Glomerular endothelial cell (primary cell): ENCODE measurements at regions not wholly inside any gene's neighbourhood (a gene's known extent, or its start where the extent isn't known, plus 50 kb on each side); places are given as distances from the start of the nearest gene placed in this dataset.

Experiments used
- DNase-seq: peaks from one replicate; pipeline ENCODE4 v3.0.0-alpha.2; 2011; ENCODE audit warnings: low read depth, low spot score; ENCODE audit errors: extremely low read depth

DNA sequence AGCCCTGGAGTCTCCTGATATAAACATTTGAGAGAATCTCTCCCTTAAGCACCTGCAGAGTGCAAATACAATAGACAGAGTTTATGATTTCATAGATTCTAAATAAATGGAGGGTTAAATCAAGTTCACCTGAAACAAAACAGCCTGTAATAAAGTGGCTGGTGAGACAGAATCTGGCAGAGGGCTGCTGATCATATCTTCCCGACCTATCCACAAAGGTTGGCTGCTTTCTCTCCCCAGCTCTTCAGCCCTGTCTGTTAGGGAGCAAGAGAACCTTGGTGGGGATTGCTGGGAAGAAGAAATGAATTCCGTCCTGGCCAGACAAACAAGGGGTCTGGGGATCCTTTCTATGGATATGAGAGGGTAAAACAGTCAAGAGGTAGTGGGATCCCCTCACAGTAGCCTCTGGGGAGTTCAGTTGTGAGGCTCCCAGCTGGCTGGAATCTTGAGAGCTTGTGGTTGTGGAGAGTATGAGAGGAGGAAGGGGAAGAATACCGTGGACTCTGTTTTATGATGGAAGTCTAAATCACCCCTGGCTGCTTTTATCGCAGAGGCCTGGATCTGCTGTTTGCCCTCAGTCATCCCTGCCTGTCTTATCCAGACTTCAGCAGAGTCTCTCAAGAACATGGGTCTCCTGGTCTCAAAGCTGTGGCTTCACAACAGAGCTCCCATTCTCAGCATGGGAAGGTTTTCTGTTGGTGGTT, 451.3 kb downstream of the NTRK3 start:
- no peak for DNase-seq

DNA sequence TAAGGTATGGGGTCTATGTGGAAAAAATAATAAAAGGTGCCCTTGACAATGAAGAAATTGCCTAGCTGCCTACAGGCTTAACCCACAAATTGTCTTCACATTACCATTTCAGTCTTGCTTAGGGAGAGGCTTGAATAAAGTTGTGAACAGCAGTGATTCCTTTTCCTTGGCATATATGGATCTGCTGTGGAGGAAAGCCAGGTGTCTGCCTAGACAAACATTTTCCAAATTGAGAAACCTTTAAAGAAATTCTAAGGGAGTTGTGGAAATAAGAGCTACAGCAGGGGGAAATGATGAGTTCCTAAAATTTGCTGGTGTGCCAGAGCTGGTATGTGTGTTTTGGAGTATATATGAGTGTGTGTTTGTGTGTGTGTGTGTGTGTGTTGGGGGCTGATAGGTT, 452.1 kb downstream of the NTRK3 start:
- no peak for DNase-seq

DNA sequence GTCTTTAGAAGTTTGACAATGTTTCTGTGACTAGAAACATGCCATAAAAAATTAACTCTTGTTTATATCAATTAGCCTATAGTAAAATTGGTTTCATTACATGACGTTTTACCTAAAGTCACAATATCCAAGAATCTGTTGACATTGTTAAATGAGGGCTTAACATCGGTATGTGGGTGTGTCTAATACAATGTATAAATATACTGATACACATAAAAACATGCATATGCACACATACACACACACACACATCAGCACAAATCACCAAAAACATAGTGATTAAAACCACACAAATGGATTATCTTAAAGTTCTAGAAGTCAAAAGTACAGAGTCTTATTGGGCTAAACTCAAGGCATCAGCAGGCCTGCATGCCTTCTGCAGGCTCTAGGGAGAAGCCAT, 456.7 kb downstream of the NTRK3 start:
- no peak for DNase-seq

DNA sequence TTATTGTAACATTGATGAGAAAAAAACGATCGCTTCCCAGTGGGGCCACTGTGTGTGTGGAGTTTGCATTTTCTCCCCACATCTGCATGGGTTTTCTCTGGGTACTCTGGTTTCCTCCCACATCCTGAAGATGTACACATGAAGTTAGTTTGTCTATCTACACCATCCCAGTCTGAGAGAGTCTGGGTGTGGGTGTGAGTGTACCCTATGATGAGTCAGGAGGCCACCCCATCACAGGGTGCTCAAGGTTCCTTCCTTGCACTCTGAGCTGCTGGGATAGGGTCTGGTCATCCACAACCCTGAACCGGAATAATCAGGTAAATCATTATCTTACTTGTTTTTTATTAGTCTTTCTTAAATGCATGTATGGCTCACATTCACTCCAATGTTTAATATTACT, 457.1 kb downstream of the NTRK3 start:
- no peak for DNase-seq

DNA sequence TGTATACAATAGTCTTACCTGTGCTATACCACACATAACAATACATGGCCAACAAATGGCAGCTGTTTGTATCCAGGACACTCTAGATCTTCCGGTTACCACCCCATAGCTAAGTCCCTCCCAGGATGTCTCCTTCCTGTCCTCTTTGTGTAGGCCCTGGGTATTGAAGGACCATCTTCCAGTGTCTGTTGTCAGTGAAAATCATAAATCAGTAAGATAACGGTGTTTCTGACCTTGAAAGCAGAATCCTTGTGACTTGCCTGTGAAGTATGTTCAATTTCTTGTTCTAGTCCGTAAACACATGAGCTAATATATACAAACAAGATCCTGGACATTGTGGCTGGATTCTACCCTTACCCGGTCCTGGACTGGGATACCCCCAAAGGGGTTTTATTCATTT, 462.8 kb downstream of the NTRK3 start:
- no peak for DNase-seq

DNA sequence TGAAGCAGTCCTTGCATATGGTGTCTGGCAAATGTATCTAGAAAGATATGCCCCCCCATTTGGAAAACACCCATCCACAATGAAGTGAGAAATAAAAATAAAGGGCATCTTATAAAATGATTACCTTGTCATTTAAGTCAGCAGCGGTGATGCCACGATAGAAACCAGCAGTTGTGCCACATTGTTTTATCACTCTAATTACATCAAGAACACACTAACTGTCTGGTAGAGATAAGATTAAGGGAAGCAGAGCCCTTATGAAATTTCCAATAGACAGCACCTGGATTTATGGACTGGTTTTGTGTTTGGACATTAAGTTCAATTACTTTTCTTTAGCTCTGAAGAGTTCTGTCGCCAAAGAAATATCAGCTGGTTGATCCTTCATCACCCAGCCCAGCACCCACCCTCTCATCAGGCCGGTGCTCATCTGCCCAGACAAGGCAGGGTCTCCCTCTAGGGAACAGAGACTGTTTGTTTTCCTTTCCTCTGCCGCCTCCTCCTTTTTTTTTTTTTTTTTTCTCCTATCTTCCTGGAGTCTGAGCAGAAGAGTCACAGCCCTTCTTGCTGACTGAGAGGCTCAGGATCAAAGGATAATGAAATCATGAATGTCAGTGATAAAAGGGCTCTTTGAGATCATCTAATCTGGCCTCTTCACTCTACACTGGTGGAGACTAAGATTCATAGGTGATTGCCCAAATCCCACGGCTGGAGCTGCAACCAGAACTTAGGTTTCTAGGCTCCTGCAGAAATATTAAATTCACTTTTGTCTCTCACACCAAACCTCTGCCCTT, 464.1 kb downstream of the NTRK3 start:
- DNase-seq: no peak

DNA sequence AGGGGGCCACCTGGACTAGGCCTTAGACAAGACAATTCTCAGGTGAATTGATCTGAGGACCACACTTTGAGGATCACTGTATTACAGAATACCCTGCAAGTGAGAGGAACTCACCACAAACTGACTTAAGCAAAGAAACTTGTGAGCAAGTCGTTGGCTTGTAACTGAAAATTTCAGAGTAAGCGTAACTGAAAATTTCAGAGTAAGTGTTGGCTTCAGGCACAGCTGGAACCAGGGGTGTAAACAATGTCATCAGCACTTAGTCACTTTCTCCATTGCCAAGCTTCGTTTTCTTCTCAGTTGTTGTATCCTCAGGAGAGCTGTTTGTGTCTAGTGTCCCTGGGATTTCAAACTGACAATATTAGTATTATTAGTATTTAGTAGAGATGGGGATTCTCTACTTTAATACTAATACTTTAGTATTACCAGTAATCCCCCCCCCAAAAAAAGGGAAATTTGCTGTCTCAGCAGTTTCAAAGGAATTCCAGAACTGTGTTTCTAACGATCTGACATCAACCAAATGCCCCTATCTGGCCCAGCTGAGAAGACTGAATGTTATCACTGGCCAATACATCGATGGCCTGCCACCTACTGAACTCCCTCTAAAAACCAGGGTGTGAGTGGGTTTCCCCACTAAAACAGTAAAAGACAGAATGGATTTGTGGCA, 474.4 kb downstream of the NTRK3 start:
- no peak for DNase-seq

DNA sequence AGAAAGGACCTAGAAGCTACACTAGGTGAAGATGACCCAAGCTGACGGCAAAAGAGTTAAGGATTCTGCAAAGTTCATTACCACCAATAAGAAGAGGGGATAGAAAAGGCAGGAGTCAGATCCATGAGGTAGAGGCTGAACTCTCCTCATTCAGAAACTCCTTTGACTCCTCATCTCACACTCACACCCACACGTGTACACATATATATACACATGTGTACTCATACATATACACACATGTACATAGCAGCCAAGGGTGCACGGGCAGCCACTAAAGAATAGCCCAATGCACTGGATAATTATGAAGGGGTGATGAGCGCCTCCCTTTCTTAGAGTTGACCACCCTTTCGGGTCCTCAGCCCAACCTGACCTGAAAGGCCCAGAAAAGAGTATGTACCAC, 476.8 kb downstream of the NTRK3 start:
- no peak for DNase-seq

DNA sequence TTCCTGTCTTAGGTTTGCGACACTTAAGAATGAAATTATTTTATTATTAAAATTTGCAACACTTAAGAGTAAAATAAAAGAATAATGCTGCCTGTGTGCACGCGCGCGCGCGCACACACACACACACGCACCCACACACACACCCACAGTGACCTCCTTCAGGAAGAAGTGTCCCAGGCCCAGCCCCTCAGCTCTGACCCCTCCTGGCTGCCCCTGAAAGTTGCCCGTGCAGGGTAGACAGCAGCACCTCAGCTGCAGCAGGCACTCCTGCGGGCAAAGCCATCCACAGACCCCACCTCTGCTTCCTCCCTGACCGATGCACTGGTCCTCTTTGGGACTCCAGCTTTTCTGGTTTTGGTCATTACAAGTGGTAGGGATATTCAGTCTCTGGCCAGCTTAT, 478.2 kb downstream of the NTRK3 start:
- no peak for DNase-seq

DNA sequence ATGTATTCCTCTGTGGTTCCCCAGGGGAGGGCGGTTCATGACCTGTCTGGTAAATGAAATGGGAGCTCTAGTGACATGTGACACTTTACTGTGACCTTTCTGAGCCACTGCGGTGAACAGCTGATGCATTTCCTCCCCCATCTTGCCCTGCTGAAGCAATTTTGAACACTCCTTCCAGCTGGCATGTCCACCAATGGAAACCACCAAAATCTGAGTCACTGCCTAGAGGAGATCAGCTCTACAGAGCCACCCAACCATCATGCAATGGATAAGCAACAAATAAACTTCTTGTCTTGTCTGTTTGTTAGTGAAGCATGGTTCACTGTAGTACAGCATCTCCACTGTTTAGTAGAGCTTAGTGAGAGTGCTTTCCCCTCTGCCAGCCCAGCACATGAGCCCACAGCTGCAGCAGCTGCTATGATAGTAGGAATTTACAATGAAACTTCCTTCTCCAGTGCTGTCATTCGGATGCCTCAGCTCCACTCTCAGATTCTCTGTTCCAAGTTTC, 479.4 kb downstream of the NTRK3 start:
- no peak for DNase-seq

DNA sequence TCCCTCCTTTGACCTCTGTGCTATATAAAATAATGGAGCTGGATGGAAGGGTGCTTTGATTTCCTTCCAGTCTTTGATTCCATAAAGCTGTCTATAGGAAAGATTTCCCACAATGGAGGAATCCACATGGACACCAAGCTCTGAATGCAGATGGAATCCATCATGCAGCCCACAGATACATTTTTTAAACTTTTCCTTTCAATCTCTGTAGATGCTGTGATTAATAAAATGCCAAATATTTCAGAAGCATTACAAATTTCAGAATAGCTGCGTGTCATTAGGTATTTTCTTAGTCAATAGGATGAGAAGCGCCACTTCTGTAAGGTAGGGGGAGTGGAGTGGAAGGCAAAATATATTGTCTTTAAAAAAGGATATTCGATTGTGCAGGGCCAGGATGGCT, 489.0 kb downstream of the NTRK3 start:
- no peak for DNase-seq

DNA sequence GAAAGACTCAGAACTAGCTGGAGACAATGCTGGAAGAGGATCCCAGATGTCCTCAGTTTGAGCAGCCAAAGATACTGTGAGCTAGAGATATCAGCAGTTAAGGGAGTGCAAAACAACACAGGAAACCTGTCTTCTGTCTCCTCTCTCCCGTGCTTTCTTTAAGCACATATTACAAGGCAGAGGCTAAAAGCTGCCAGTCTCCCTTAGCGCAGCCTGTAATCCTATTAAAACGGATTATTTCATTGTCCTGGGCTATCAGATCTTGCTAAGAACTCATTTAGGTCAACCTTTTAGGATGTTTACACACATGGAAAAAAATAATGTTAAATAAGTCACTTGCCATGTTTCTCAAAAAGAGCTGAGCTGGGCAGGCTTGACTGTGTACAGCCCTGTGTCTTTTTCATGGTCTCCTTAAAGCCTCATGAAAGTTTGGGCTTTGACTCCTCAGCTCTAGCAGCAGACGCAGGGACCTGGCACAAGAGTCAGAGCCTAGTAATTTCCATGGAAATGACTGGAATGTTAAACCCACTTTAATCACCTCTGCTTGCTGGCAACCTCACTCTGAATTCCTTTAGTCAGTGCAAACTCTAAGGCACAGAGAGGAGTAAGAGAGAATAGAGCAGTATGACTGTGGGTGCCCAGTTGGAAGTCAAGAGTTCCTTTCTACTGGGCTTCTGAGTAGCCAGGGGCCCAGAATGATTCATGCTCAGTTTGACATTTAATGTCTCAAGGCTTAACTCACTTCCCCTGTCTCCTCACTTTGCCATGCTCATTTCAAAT, 491.9 kb downstream of the NTRK3 start:
- no peak for DNase-seq

DNA sequence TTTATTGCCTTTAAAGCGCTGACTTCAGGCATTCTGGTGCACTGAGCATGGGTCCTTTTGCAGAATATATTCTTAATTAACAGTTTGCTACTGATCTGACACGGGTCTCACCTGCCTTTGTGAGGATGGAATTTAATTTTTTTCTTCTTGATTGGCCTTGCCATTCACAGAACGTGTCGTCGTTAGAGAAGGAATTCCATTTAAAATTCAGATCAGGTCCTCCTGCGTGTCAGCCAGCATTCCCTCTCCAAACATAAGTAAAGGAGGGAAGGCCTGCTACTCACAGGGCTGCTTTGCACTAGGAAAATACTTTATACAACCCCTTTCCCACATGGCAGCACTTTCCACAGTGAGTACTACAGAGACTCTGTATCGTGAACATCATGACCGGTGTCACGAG, 492.7 kb downstream of the NTRK3 start:
- no peak for DNase-seq

DNA sequence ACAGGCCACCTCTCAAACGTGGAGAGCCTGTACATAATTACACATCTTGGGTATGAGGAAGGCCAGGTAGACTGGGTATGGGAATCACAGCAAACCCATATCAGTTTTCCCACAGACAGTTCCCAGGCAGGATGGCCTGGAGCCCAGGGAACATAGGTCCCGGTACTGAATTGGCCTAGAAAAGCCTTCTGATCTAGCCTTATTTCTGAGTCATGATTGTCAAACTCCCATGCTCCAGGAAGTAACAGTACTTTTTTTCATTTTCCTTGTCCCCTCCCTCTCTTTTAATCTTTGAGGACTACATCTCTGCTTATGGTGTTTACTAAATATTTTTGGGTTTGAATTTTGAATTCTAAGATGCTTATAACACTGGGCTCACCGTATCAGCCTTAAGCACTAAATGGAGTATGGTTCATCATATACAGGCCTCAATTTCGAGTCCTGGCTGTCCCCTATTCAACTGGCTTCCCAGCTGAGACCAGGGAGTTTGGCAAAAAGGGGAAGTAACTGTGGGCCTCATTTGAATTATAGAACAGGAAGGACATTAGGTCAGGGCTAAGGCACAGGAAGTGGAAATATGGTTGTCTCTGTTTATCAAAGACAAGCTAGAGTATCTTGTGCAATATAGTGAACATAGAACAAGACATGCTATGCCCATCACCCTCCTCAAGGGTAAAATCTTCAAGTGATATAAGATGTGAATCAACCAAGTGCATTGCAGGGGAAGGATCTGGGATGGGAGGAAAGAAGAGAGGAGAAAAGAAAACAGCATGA, 494.6 kb downstream of the NTRK3 start:
- DNase-seq: no peak

DNA sequence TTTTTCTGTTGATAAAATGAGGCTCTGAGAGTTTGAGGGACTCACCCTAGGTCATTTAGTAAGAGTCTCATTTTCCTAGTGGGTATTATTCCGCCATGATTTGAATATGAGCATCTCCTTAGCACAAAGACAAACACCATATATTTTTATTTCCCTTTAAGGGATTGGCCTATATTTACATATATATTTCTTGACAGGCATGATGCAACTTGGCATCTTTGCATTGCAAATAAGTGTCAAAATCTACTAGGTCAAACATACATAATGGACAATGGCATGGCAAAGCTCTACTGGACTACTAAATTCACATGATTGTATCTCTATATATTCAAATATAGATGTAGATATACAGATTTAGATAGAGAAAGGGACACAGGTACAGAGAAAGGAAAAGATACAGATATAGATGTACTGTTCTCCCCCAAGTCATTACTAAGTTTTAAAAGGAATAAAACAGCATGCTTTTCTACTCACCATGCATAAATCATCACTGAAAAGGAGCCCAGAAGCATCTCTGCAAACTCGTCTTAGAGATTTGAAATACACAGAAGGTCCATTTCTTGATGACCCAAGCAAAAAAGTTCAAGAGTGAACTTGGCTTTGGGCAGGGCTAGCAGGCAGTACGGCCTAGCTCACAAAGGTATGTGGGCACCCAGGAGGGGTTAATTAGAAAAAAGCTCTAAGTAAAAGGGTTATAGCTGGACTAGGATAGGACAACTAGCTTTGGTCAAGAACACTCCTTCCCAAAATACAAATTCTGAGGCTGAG, 495.8 kb downstream of the NTRK3 start:
- no peak for DNase-seq

DNA sequence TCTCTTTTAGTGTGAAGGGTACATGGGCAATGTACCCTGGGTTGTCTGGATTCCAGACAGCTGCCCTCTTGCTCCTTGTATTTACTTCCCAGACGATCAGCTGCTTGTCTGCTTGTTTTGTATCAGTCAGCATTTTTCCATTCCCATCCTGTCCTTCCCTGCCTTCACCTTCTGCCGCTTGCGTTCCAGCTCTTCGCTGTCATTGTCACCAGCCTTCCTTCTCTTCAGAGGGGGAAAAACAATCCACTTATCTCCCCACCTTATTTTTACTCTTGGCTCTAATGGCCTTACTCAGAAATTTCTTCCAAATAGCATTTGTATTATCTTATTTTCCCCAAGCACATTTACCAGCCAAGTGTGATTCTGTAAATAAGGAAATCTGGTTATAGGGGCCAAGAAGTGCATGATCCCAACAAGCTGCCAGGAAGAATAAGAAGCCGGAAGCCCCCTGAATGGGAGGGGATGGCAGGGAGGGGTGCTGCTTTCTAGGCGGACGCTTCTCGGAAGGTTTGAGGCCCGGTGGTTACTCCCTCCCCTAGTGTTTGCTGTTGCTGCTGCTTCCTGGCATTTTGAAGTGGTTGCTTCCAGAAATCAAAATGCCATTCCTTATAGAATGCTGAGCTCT, 497.6 kb downstream of the NTRK3 start:
- no peak for DNase-seq

DNA sequence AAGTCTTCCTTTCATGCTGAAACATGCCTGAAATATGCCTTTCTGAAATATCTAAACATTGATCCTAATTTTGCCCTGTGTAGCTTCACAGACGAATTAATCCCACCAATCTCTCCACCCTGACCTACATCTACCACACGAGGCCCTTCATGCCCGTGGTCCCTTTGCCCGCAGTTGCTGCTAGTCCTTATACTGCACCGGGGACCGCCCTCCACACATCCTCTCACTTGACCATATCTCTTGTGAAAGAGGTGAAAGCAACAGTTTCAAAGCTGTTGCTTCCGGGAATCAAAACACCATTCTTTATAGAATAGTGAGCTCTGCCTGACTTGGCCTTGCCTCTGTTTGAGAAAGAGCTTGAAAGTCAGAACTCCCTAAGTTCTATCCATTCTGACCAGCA, 499.5 kb downstream of the NTRK3 start:
- DNase-seq: no peak

DNA sequence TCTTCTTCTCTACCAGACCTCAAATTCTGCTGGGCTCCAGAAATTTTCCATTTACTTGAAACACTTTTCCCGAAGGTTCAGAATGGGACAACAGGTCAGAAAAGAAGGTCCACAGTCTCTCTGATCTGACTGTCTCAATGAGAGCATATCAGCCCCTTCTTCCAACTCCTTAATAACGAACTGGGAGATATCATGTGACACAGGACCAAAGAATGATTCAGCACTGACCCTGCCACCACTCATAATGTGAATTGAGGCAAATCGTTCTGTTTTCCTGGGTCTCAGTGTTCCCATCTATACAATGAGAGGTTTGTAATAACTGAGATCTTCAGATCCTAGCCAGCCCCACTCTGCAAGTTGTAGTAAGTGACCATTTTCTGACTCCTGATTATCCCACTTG, 500.5 kb downstream of the NTRK3 start:
- DNase-seq: no peak

DNA sequence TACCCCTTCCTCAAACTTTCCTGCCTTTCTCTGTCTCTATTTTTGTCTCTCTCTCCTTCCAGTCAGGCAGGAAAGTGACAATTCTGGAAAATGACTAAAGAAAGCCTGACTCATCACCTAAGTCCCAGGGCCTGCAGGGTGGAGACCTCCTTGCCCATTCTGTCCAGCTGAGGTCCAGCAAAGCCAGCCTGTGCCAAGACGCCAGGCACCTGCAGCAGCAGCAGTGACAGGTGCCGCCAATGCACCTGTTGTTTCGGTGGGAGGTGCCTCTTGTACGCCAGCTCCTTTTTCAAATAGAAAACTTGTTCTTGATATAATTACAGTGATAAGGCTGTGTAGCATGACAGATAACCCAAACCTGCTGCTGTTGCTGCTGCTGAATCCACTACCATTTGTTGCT, 501.3 kb downstream of the NTRK3 start:
- no peak for DNase-seq
